ENCODE measurements at regions not wholly inside any gene's neighbourhood (a gene's known extent, or its start where the extent isn't known, plus 50 kb on each side); places are given as distances from the start of the nearest gene placed in this dataset.

GRCh38 chr10:117924820-117925219, 121.9 kb downstream of the RAB11FIP2 start:
- no peak for DNase-seq (ENCODE audit: low read depth, low spot score)
- ChIA-PET RAD21 (ENCODE audit: low non-redundant PET in 1 of 2, low total read pairs in 2 of 2, uncharacterized antibody in 2 of 2, unreplicated experiment in 2 of 2) (no interaction called here), CTCF (no interaction called here), POLR2A (no interaction called here)
- no peak for ATAC-seq
- no peaks in the 10 kb centered on the region for H3K4me1 ChIP-seq (ENCODE audit: control insufficient read depth in 1 of 2, insufficient read depth in 2 of 2, low read length in 2 of 2)
- H3K27ac ChIP-seq (ENCODE audit: low read depth, low read length) = no peak overlapping the region
- H3K27me3 ChIP-seq (ENCODE audit: insufficient read depth, low read length) = peaks cover 51% of the 10 kb centered on the region
- H3K36me3 ChIP-seq (ENCODE audit: control insufficient read depth in 1 of 2, insufficient read depth in 2 of 2, low read length in 2 of 2) = no peaks in the 10 kb centered on the region
- no peaks in the 10 kb centered on the region for H3K9me3 ChIP-seq (ENCODE audit: control insufficient read depth in 1 of 2, insufficient read depth in 1 of 2, low read depth in 1 of 2, low read length in 2 of 2)
- no peak overlapping the region for H3K9ac ChIP-seq (ENCODE audit: low read length)
- H3K4me2 ChIP-seq (ENCODE audit: low read length) = no peak overlapping the region
- H2AFZ ChIP-seq (ENCODE audit: low read depth, low read length, poor library complexity, severe bottlenecking) = no peak overlapping the region
- intact Hi-C loops (cut with micrococcal nuclease) = no loop called here
- no peaks in the 10 kb centered on the region for H4K20me1 ChIP-seq (ENCODE audit: insufficient read depth)
- H3K79me2 ChIP-seq (ENCODE audit: insufficient read depth, low read length) = no peaks in the 10 kb centered on the region
- no peaks in the 10 kb centered on the region for H3K9me2 ChIP-seq (ENCODE audit: insufficient read depth)
- no peak overlapping the region for H3K4me3 ChIP-seq (replicated peaks in 1 of 2; ENCODE audit: low read depth in 1 of 2, low read length in 2 of 2)
- no TSS peak for BruUV-seq (replicated peaks)
- TF ChIP-seq SIN3A (IDR thresholded peaks at IDR 0.05; ENCODE audit: low read depth) (no peak), ZBTB33 (IDR thresholded peaks at IDR 0.05; ENCODE audit: extremely low read depth, insufficient replicate concordance, low read length) (no peak), MAX (IDR thresholded peaks at IDR 0.05) (no peak), ZNF274 (IDR thresholded peaks at IDR 0.05; ENCODE audit: low read depth, low read length) (no peak), JUND (IDR thresholded peaks at IDR 0.05) (no peak), ELF1 (IDR thresholded peaks at IDR 0.05; ENCODE audit: borderline replicate concordance, low read depth) (no peak)

GRCh38 chr10:117925369-117925768, 121.4 kb downstream of the RAB11FIP2 start:
- ATAC-seq = no peak
- Histone ChIP-seq H3K9me3 (ENCODE audit: control insufficient read depth in 1 of 2, insufficient read depth in 1 of 2, low read depth in 1 of 2, low read length in 2 of 2) (no peaks in the 10 kb centered on the region), H3K79me2 (ENCODE audit: insufficient read depth, low read length) (no peaks in the 10 kb centered on the region), H3K27me3 (ENCODE audit: insufficient read depth, low read length) (peaks cover 51% of the 10 kb centered on the region), H2AFZ (ENCODE audit: low read depth, low read length, poor library complexity, severe bottlenecking) (no peak overlapping the region), H4K20me1 (ENCODE audit: insufficient read depth) (no peaks in the 10 kb centered on the region), H3K9me2 (ENCODE audit: insufficient read depth) (no peaks in the 10 kb centered on the region), H3K4me1 (ENCODE audit: control insufficient read depth in 1 of 2, insufficient read depth in 2 of 2, low read length in 2 of 2) (no peaks in the 10 kb centered on the region), H3K4me3 (replicated peaks in 1 of 2; ENCODE audit: low read depth in 1 of 2, low read length in 2 of 2) (no peak overlapping the region), H3K27ac (ENCODE audit: low read depth, low read length) (no peak overlapping the region), H3K36me3 (ENCODE audit: control insufficient read depth in 1 of 2, insufficient read depth in 2 of 2, low read length in 2 of 2) (no peaks in the 10 kb centered on the region), H3K9ac (ENCODE audit: low read length) (no peak overlapping the region), H3K4me2 (ENCODE audit: low read length) (no peak overlapping the region)
- ChIA-PET CTCF (no interaction called here), RAD21 (ENCODE audit: low non-redundant PET in 1 of 2, low total read pairs in 2 of 2, uncharacterized antibody in 2 of 2, unreplicated experiment in 2 of 2) (no interaction called here), POLR2A (interaction anchor here (0.6 kb wide), 1 partner anchor 26 kb away, joined by 3 read pairs; no protein-coding TSS in a partner anchor)
- TF ChIP-seq ZFX (IDR thresholded peaks at IDR 0.05) = no peak
- TF ChIP-seq EGR1 (IDR thresholded peaks at IDR 0.05; ENCODE audit: low read depth) = no peak
- TF ChIP-seq REST (IDR thresholded peaks at IDR 0.05; ENCODE audit: low read depth) = no peak
- no peak for TF ChIP-seq RAD21 (IDR thresholded peaks at IDR 0.05; ENCODE audit: low read depth)
- no peak for TF ChIP-seq SRF (IDR thresholded peaks at IDR 0.05; ENCODE audit: low read depth)
- TF ChIP-seq CBX3 (IDR thresholded peaks at IDR 0.05; ENCODE audit: low read depth) = no peak
- no peak for TF ChIP-seq ATF3 (IDR thresholded peaks at IDR 0.05)
- no peak for TF ChIP-seq TCF7L2 (IDR thresholded peaks at IDR 0.05; ENCODE audit: borderline replicate concordance, extremely low read depth, insufficient read depth, insufficient read length)
- no peak for TF ChIP-seq CEBPB (IDR thresholded peaks at IDR 0.05; ENCODE audit: low read depth)
- intact Hi-C loops (cut with micrococcal nuclease) = no loop called here
- no peak for DNase-seq (ENCODE audit: low read depth, low spot score)
- no TSS peak for BruUV-seq (replicated peaks)
